Activated CD4-positive, alpha-beta T cell treated with anti-CD3 and anti-CD28 coated beads for 36 hours (primary cell): ENCODE measurements at regions not wholly inside any gene's neighbourhood (a gene's known extent, or its start where the extent isn't known, plus 50 kb on each side); places are given as distances from the start of the nearest gene placed in this dataset.

Experiments used
- ATAC-seq: fragments of 200-7000 bp; cut with Tn5 transposase; one replicate; pipeline ENCODE4 v1.10.0; 2021; ENCODE audit warnings: mild to moderate bottlenecking, moderate library complexity
- CTCF ChIA-PET: fragments of 350-600 bp; sonication (Branson Sonifier 250); formaldehyde crosslinking; loops from one replicate; lab custom pipeline; 2021; ENCODE audit warnings: antibody characterized with exemption; lab: Charles Lee
- POLR2A ChIA-PET: fragments of 350-600 bp; sonication (Branson Sonifier 250); formaldehyde crosslinking; loops from one replicate; lab custom pipeline; 2021; ENCODE audit warnings: antibody characterized with exemption, inconsistent platforms; lab: Charles Lee
- DNase-seq: peaks from one replicate; pipeline ENCODE4 v3.0.0-alpha.2; 2020
- H3K27ac Mint-ChIP-seq: one replicate; pipeline ENCODE4 v1.8.0; 2021; ENCODE audit warnings: mixed read lengths
- H3K27me3 Mint-ChIP-seq: one replicate; pipeline ENCODE4 v1.8.0; 2021; ENCODE audit warnings: mixed read lengths
- H3K36me3 Mint-ChIP-seq: one replicate; pipeline ENCODE4 v1.8.0; 2021; ENCODE audit warnings: low read depth, mixed read lengths
- H3K4me1 Mint-ChIP-seq: one replicate; pipeline ENCODE4 v1.8.0; 2021; ENCODE audit warnings: mixed read lengths
- H3K4me3 Mint-ChIP-seq: one replicate; pipeline ENCODE4 v1.8.0; 2021; ENCODE audit warnings: mild to moderate bottlenecking, moderate library complexity, mixed read lengths
- H3K9me3 Mint-ChIP-seq: one replicate; pipeline ENCODE4 v1.8.0; 2021; ENCODE audit warnings: low read depth, mixed read lengths
- intact Hi-C, 2 experiments: fragments of 100-400 bp; cut with DNase I in 1 of 2; cut with micrococcal nuclease in 1 of 2; formaldehyde crosslinking; loops; one replicate each; pipeline versions ENCODE4 v1.14.2 to v1.15.1; 2022 to 2024; cut with DNase I, micrococcal nuclease

GRCh38 chr22:48055185-48055584, 1292.7 kb downstream of the TBC1D22A start:
- intact Hi-C loops: no loop called here
- H3K27ac Mint-ChIP-seq: no peak overlapping the region
- CTCF ChIA-PET: no interaction called here
- no peak overlapping the region for H3K4me3 Mint-ChIP-seq
- ATAC-seq (no peak), DNase-seq (no peak)
- POLR2A ChIA-PET: no interaction called here
- H3K27me3 Mint-ChIP-seq: no peaks in the 10 kb centered on the region
- H3K4me1 Mint-ChIP-seq: no peaks in the 10 kb centered on the region
- H3K9me3 Mint-ChIP-seq: no peaks in the 10 kb centered on the region
- H3K36me3 Mint-ChIP-seq: no peaks in the 10 kb centered on the region

- no peak overlapping the region for H3K27ac Mint-ChIP-seq
- ChIA-PET CTCF (no interaction called here), POLR2A (no interaction called here)
- H3K27me3 Mint-ChIP-seq: peaks cover 2% of the 10 kb centered on the region
- H3K4me3 Mint-ChIP-seq: no peak overlapping the region
- no peak for DNase-seq
- no peak for ATAC-seq
- intact Hi-C loops: no loop called here
- H3K36me3 Mint-ChIP-seq: no peaks in the 10 kb centered on the region
- H3K9me3 Mint-ChIP-seq: no peaks in the 10 kb centered on the region
- H3K4me1 Mint-ChIP-seq: no peaks in the 10 kb centered on the region
Measured at GRCh38 chr22:48054596-48054995, 1292.1 kb downstream of the TBC1D22A start.

- Mint-ChIP-seq H3K4me3 (no peak overlapping the region), H3K27ac (no peak overlapping the region), H3K36me3 (no peaks in the 10 kb centered on the region), H3K4me1 (no peaks in the 10 kb centered on the region), H3K27me3 (peaks cover 2% of the 10 kb centered on the region), H3K9me3 (no peaks in the 10 kb centered on the region)
- no peak for ATAC-seq
- ChIA-PET POLR2A (no interaction called here), CTCF (no interaction called here)
- intact Hi-C loops: no loop called here
- DNase-seq: no peak
Measured at GRCh38 chr22:48053973-48054372, 1291.5 kb downstream of the TBC1D22A start.

GRCh38 chr22:48053486-48053885, 1291.0 kb downstream of the TBC1D22A start:
- ATAC-seq: no peak
- no peaks in the 10 kb centered on the region for H3K4me1 Mint-ChIP-seq

GRCh38 chr22:48052621-48052890, 1290.1 kb downstream of the TBC1D22A start:
- H3K27me3 Mint-ChIP-seq: peaks cover 2% of the 10 kb centered on the region
- no peak for ATAC-seq
- no peak overlapping the region for H3K4me3 Mint-ChIP-seq
- H3K9me3 Mint-ChIP-seq: no peaks in the 10 kb centered on the region
- ChIA-PET CTCF (no interaction called here), POLR2A (no interaction called here)
- H3K4me1 Mint-ChIP-seq: no peaks in the 10 kb centered on the region
- no peak overlapping the region for H3K27ac Mint-ChIP-seq
- H3K36me3 Mint-ChIP-seq: no peaks in the 10 kb centered on the region
- intact Hi-C loops: no loop called here
- DNase-seq: no peak

More at GRCh38 chr22:48053486-48053885, 1291.0 kb downstream of the TBC1D22A start:
- no peak for DNase-seq
- H3K27me3 Mint-ChIP-seq: peaks cover 2% of the 10 kb centered on the region
- no peaks in the 10 kb centered on the region for H3K9me3 Mint-ChIP-seq
- POLR2A ChIA-PET: no interaction called here
- no peak overlapping the region for H3K27ac Mint-ChIP-seq
- intact Hi-C loops: no loop called here
- H3K4me3 Mint-ChIP-seq: no peak overlapping the region
- CTCF ChIA-PET: no interaction called here
- H3K36me3 Mint-ChIP-seq: no peaks in the 10 kb centered on the region

- H3K4me1 Mint-ChIP-seq: no peaks in the 10 kb centered on the region
- peaks cover 2% of the 10 kb centered on the region for H3K27me3 Mint-ChIP-seq
- no peak for DNase-seq
- CTCF ChIA-PET: no interaction called here
- H3K36me3 Mint-ChIP-seq: no peaks in the 10 kb centered on the region
- POLR2A ChIA-PET: no interaction called here
- no peak overlapping the region for H3K27ac Mint-ChIP-seq
- no peaks in the 10 kb centered on the region for H3K9me3 Mint-ChIP-seq
- ATAC-seq: no peak
- intact Hi-C loops: no loop called here
- H3K4me3 Mint-ChIP-seq: no peak overlapping the region
Measured at GRCh38 chr22:48051796-48052620, 1289.6 kb downstream of the TBC1D22A start.

- DNase-seq (no peak), ATAC-seq (no peak)
- ChIA-PET CTCF (no interaction called here), POLR2A (no interaction called here)
- Mint-ChIP-seq H3K27me3 (peaks cover 5% of the 10 kb centered on the region), H3K4me1 (no peaks in the 10 kb centered on the region), H3K9me3 (no peaks in the 10 kb centered on the region), H3K27ac (no peak overlapping the region), H3K4me3 (no peak overlapping the region), H3K36me3 (no peaks in the 10 kb centered on the region)
- intact Hi-C loops: no loop called here
Measured at GRCh38 chr22:48050836-48051235, 1288.4 kb downstream of the TBC1D22A start.

- ChIA-PET POLR2A (no interaction called here), CTCF (no interaction called here)
- DNase-seq: no peak
- Mint-ChIP-seq H3K27ac (no peak overlapping the region), H3K9me3 (no peaks in the 10 kb centered on the region), H3K4me1 (no peaks in the 10 kb centered on the region), H3K36me3 (no peaks in the 10 kb centered on the region), H3K27me3 (peaks cover 9% of the 10 kb centered on the region), H3K4me3 (no peak overlapping the region)
- intact Hi-C loops: no loop called here
- ATAC-seq: no peak
Measured at GRCh38 chr22:48049116-48049515, 1286.7 kb downstream of the TBC1D22A start.

GRCh38 chr22:48047722-48048500, 1285.5 kb downstream of the TBC1D22A start:
- POLR2A ChIA-PET: no interaction called here
- H3K9me3 Mint-ChIP-seq: no peaks in the 10 kb centered on the region
- intact Hi-C loops: no loop called here
- ATAC-seq: no peak
- peaks cover 14% of the 10 kb centered on the region for H3K27me3 Mint-ChIP-seq
- H3K4me1 Mint-ChIP-seq: no peaks in the 10 kb centered on the region
- no peak overlapping the region for H3K27ac Mint-ChIP-seq
- DNase-seq: no peak
- no peak overlapping the region for H3K4me3 Mint-ChIP-seq
- CTCF ChIA-PET: no interaction called here
- H3K36me3 Mint-ChIP-seq: no peaks in the 10 kb centered on the region

GRCh38 chr22:48045369-48045768, 1282.9 kb downstream of the TBC1D22A start:
- DNase-seq (no peak), ATAC-seq (no peak)
- intact Hi-C loops: no loop called here
- Mint-ChIP-seq H3K4me3 (no peak overlapping the region), H3K4me1 (no peaks in the 10 kb centered on the region), H3K27me3 (peaks cover 19% of the 10 kb centered on the region), H3K36me3 (no peaks in the 10 kb centered on the region), H3K9me3 (no peaks in the 10 kb centered on the region), H3K27ac (no peak overlapping the region)
- CTCF ChIA-PET: no interaction called here
- POLR2A ChIA-PET: interaction anchor here (0.6 kb wide), 1 partner anchor 178 kb away, joined by 3 read pairs; no protein-coding TSS in a partner anchor

GRCh38 chr22:48044487-48045060, 1282.1 kb downstream of the TBC1D22A start:
- CTCF ChIA-PET: no interaction called here
- POLR2A ChIA-PET: no interaction called here
- H3K36me3 Mint-ChIP-seq: no peaks in the 10 kb centered on the region
- H3K27ac Mint-ChIP-seq: no peak overlapping the region
- peaks cover 17% of the 10 kb centered on the region for H3K27me3 Mint-ChIP-seq
- no peaks in the 10 kb centered on the region for H3K9me3 Mint-ChIP-seq
- H3K4me3 Mint-ChIP-seq: no peak overlapping the region
- ATAC-seq: no peak
- H3K4me1 Mint-ChIP-seq: no peaks in the 10 kb centered on the region
- DNase-seq: no peak
- intact Hi-C loops: no loop called here

- ATAC-seq (no peak), DNase-seq (no peak)
- Mint-ChIP-seq H3K36me3 (no peaks in the 10 kb centered on the region), H3K4me3 (no peak overlapping the region), H3K27me3 (peaks cover 17% of the 10 kb centered on the region), H3K4me1 (no peaks in the 10 kb centered on the region), H3K27ac (no peak overlapping the region), H3K9me3 (no peaks in the 10 kb centered on the region)
- CTCF ChIA-PET: no interaction called here
- POLR2A ChIA-PET: no interaction called here
- intact Hi-C loops: no loop called here
Measured at GRCh38 chr22:48043581-48043980, 1281.1 kb downstream of the TBC1D22A start.
